Brain microvascular endothelial cell (primary cell): ENCODE measurements at regions not wholly inside any gene's neighbourhood (a gene's known extent, or its start where the extent isn't known, plus 50 kb on each side); places are given as distances from the start of the nearest gene placed in this dataset.

ENCODE experiments used
- DNase-seq: peaks from one replicate; pipeline ENCODE4 v3.0.0-alpha.2; 2020
- H3K27ac ChIP-seq: fragments of 250-450 bp; sonication (Bioruptor Pico); 2 replicates; pipeline ENCODE4 v1.5.1; 2020; ENCODE audit warnings: mild to moderate bottlenecking, moderate library complexity
- H3K27me3 ChIP-seq: fragments of 250-450 bp; sonication (Bioruptor Pico); replicated peaks from 2 replicates; pipeline ENCODE4 v1.5.1; 2020; ENCODE audit warnings: mild to moderate bottlenecking
- H3K36me3 ChIP-seq: fragments of 250-450 bp; sonication (Bioruptor Pico); replicated peaks from 2 replicates; pipeline ENCODE4 v1.5.1; 2020; ENCODE audit warnings: mild to moderate bottlenecking
- H3K4me3 ChIP-seq: 2 replicates; pipeline ENCODE4 v1.5.1; 2011; ENCODE audit warnings: low read depth, mild to moderate bottlenecking, control low read depth, low read length, moderate library complexity
- in situ Hi-C: cut with HindIII; loops from 2 replicates; pipeline ENCODE4 v1.10.0; 2017; ENCODE audit warnings: low sequenced_read_pairs, low pct_ligation_motif_present
- TF ChIP-seq, protein P1 (sequence below): IDR thresholded peaks from 2 replicates; pipeline ENCODE4 v1.5.1; 2011; ENCODE audit warnings: low read depth, mild to moderate bottlenecking, moderate library complexity, low read length, control low read depth, inconsistent platforms; ENCODE audit errors: missing control alignments

DNA sequence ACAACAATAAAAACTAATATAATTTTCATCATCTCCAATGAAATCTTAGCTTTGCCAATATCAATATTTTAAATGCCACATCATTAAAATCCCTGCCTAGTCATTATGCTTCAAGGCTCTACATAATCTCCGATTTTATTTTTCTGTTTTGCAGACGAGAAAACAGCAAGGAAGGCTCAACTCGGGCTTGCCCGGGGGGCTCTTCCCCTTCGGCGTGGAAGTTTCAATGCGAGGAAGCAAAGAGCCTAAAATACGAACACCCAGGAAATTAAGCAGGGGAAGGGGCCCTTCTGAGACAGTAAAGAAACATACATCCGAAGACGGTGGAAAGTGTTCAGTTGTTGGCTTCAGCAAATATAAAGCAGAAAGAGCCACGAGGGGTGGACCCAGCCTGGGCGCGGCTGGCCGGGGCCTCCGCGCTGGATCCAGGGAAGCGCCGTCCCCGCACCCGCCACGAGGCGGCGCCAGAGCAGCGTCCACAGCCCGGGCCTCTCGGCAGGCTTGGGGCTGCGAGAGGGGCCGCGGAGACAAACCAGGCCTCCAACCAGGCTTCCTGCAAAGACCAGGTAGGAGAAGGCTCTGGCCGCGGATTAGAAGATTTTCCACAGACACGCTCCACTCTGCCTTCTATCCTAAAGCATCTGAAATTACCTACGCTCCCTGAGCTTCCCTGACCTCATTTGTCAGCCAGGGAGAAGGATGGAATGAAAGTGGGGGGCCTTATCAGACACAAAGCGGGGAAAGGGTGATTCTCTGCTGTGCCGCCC, 77.2 kb downstream of the SERPINA3 start:
- Histone ChIP-seq H3K36me3 (no peaks in the 10 kb centered on the region), H3K4me3 (peak overlapping the region; percentile 37), H3K27me3 (no peaks in the 10 kb centered on the region), H3K27ac (no peak overlapping the region)
- in situ Hi-C loops, result no loop called here
- TF ChIP-seq, protein P1, sequence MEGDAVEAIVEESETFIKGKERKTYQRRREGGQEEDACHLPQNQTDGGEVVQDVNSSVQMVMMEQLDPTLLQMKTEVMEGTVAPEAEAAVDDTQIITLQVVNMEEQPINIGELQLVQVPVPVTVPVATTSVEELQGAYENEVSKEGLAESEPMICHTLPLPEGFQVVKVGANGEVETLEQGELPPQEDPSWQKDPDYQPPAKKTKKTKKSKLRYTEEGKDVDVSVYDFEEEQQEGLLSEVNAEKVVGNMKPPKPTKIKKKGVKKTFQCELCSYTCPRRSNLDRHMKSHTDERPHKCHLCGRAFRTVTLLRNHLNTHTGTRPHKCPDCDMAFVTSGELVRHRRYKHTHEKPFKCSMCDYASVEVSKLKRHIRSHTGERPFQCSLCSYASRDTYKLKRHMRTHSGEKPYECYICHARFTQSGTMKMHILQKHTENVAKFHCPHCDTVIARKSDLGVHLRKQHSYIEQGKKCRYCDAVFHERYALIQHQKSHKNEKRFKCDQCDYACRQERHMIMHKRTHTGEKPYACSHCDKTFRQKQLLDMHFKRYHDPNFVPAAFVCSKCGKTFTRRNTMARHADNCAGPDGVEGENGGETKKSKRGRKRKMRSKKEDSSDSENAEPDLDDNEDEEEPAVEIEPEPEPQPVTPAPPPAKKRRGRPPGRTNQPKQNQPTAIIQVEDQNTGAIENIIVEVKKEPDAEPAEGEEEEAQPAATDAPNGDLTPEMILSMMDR, result peak; percentile 78
- DNase-seq, result peak; percentile 42

DNA sequence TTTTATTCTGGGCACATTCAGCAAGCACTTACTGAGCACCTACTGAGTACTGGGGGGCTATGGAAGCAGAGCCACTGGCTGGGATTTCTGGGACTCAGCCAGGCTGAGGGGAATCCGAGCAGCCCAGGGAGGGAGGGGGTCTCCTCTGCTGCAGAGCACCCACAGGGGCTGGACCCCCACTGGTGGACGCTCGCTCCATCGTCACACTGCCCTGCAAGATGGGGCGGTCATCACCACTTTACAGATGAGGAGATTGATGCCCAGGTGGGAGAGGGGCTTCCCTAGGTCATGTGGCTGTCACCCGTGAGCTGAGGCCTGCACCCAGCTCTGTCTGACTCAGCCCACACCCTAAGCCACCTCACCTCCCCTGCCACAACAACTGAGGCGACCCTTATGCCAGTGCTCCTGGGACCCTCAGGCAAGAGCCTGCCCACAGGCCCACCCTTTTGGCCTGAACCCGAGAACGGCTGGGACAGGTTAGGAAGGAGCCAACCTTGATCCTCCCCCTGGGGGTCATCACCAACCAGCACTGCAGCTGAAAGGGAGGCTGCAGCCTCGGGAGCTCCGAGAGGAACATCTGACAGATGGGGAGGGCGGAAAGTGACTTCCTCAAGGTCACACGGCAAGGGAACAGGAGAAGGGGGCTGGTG, 74.4 kb downstream of the SERPINA3 start:
- Histone ChIP-seq H3K36me3 (no peaks in the 10 kb centered on the region), H3K4me3 (no peak overlapping the region), H3K27me3 (no peaks in the 10 kb centered on the region), H3K27ac (no peak overlapping the region)
- in situ Hi-C loops, result no loop called here
- no peak for DNase-seq
- TF ChIP-seq, protein P1, result no peak

DNA sequence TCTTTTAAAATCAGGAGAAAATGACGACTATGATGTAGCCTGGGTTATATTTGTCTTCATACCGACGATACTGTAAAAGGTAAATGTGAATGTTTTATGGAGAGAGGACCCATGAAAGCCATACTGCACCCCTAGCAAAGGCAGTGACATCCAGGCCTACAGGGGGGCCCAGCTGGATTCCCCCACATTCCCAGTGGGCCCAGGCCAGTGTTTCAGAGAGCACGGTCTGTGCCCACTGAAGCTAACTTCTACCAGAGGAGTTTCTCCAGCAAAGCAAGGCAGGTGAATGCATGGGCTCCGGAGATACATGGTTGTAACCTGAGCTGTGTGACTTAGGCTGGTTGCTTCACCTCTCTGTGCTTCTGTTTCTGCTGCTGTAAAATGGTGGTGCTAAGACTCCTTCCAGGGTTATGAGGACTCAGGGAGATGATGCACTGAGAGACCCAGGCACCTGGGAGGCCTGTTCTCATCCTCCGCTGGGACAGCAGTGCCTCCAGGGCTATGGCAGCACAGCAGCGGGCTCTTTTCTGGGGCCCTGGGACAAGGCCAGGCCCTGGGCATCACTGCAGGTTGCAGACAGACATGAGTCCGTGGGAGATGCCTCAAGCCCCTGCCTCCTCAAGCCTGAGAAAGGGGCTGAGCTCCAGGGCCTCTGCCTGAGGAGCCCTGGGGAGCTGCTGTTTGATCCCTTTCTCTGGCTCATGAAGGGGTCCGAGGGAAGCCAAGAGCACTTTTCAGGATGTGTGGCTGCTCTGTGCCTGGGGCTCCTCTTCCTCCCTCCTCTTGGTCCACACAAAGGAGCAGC, 73.7 kb downstream of the SERPINA3 start:
- no peak overlapping the region for H3K4me3 ChIP-seq
- no peak overlapping the region for H3K27ac ChIP-seq
- in situ Hi-C loops, result no loop called here
- DNase-seq, result no peak
- TF ChIP-seq, protein P1, result no peak
- no peaks in the 10 kb centered on the region for H3K27me3 ChIP-seq
- H3K36me3 ChIP-seq, result no peaks in the 10 kb centered on the region

DNA sequence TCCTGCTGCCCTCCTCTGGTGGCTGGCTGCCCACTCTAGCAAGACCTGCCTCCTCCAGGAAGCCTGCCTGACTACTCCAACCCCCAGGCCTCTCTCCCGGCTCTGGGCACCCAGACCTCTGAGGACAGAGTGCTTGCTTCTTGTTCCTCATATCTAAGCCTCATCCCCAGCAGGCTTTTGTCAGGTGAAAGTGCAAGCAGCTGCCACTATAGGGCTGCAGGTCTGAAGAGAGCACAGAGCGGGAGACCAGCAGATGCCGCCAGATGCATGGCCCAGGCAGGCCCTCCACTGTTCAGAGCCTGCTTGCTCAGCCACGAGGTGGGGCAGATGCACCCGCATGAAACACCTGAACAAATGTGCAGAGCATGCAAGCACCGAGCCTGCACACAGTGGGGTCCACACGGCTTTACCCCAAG, 73.0 kb downstream of the SERPINA3 start:
- H3K27me3 ChIP-seq, result no peaks in the 10 kb centered on the region
- DNase-seq, result no peak
- no peaks in the 10 kb centered on the region for H3K36me3 ChIP-seq
- TF ChIP-seq, protein P1, result no peak
- no peak overlapping the region for H3K4me3 ChIP-seq
- no peak overlapping the region for H3K27ac ChIP-seq
- in situ Hi-C loops, result no loop called here

DNA sequence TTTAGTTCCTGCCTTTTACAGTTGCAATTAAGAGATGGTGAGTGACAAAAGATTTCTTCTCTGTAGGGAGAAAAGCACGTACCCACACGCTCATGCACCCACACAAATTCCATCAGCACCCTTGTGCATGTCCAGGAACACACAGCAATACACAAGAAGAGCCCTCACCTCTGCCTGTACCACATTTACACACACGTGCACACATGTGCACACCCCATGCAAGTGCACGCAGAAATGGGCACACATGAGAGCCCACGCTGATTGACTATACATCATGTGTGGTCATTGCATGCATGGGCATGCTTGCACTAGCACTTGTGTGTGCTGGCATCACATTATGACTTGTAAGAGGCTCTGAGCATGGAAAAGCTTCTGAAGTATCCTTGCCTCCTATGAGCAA, 70.5 kb downstream of the SERPINA3 start:
- no peak overlapping the region for H3K27ac ChIP-seq
- in situ Hi-C loops, result no loop called here
- no peak for DNase-seq
- H3K27me3 ChIP-seq, result no peaks in the 10 kb centered on the region
- TF ChIP-seq, protein P1, result no peak
- no peaks in the 10 kb centered on the region for H3K36me3 ChIP-seq
- H3K4me3 ChIP-seq, result no peak overlapping the region
